DOHH2 (cell line): ENCODE measurements at regions not wholly inside any gene's neighbourhood (a gene's known extent, or its start where the extent isn't known, plus 50 kb on each side); places are given as distances from the start of the nearest gene placed in this dataset.

ENCODE experiments used
- CTCF ChIP-seq: fragments of 200-600 bp; sonication (generic); IDR thresholded peaks from one replicate; pipeline ENCODE4 v1.5.1; 2014; ENCODE audit warnings: antibody characterized with exemption, mild to moderate bottlenecking, low read depth, low read length; ENCODE audit not compliant: poor library complexity, severe bottlenecking
- EZH2phosphoT487 ChIP-seq: fragments of 200-600 bp; sonication (generic); IDR thresholded peaks from 2 replicates; pipeline ENCODE4 v1.6.1; 2017; ENCODE audit warnings: borderline replicate concordance, mild to moderate bottlenecking, antibody characterized with exemption, low read length, moderate library complexity, mixed read lengths

GRCh38 chr4:175905925-175906324 is 93.9 kb upstream of the GPM6A start:
- TF ChIP-seq EZH2phosphoT487 (no peak), CTCF (no peak)
